PC-3 (cell line): ENCODE measurements at regions not wholly inside any gene's neighbourhood (a gene's known extent, or its start where the extent isn't known, plus 50 kb on each side); places are given as distances from the start of the nearest gene placed in this dataset.

Experiments used
- ATAC-seq: fragments of 200-7000 bp; cut with Tn5 transposase; 2 replicates; pipeline ENCODE4 v1.9.1; 2020; ENCODE audit warnings: mild to moderate bottlenecking, moderate library complexity
- BruUV-seq: library from RNA; stranded (reverse); fragments of 400-500 nt; replicated peaks from 2 replicates; lab custom pipeline; 2021; lab: Mats Ljungman, UMichigan
- CTCF ChIA-PET: fragments of 300-600 bp; sonication (Branson Sonifier 250); formaldehyde crosslinking; loops from one replicate; lab custom pipeline; 2022; ENCODE audit warnings: antibody characterized with exemption; lab: Charles Lee
- POLR2A ChIA-PET: fragments of 300-600 bp; sonication (Branson Sonifier 250); formaldehyde crosslinking; loops from one replicate; lab custom pipeline; 2022; ENCODE audit warnings: antibody characterized with exemption; ENCODE audit not compliant: unreplicated experiment; lab: Charles Lee
- DNase-seq: peaks from one replicate; pipeline ENCODE4 v3.0.0-alpha.2; 2015
- H2AFZ ChIP-seq: fragments of 300-600 bp; sonication (generic); 2 replicates; pipeline ENCODE4 v1.6.0; 2016; ENCODE audit warnings: antibody characterized with exemption, low read length
- H3F3A ChIP-seq: fragments of 300-600 bp; sonication (generic); one replicate; pipeline ENCODE4 v1.6.0; 2017; ENCODE audit warnings: antibody characterized with exemption, low read length, control low read depth, mild to moderate bottlenecking; ENCODE audit not compliant: unreplicated experiment
- H3K27ac ChIP-seq: fragments of 300-600 bp; sonication (generic); 2 replicates; pipeline ENCODE4 v1.5.1; 2016; ENCODE audit warnings: mild to moderate bottlenecking, low read length
- H3K27me3 ChIP-seq: fragments of 300-600 bp; sonication (generic); 2 replicates; pipeline ENCODE4 v1.6.1; 2016; ENCODE audit warnings: low read length, mixed read lengths
- H3K36me3 ChIP-seq: fragments of 300-600 bp; sonication (generic); 2 replicates; pipeline ENCODE4 v1.6.1; 2016; ENCODE audit warnings: low read depth, mixed run types, low read length, mixed read lengths
- H3K4me1 ChIP-seq: fragments of 300-600 bp; sonication (generic); 2 replicates; pipeline ENCODE4 v1.5.1; 2016; ENCODE audit warnings: low read length; ENCODE audit not compliant: insufficient read depth
- H3K4me2 ChIP-seq: fragments of 300-600 bp; sonication (generic); 2 replicates; pipeline ENCODE4 v1.6.0; 2016; ENCODE audit warnings: low read length
- H3K4me3 ChIP-seq: fragments of 300-600 bp; sonication (generic); 2 replicates; pipeline ENCODE4 v1.5.1; 2016; ENCODE audit warnings: mild to moderate bottlenecking, low read length, mixed read lengths
- H3K79me2 ChIP-seq: fragments of 300-600 bp; sonication (generic); 2 replicates; pipeline ENCODE4 v1.6.1; 2017; ENCODE audit warnings: low read length, mixed read lengths
- H3K9ac ChIP-seq: fragments of 300-600 bp; sonication (generic); 2 replicates; pipeline ENCODE4 v1.6.0; 2016; ENCODE audit warnings: mild to moderate bottlenecking, low read length
- H3K9me2 ChIP-seq: fragments of 300-600 bp; sonication (generic); replicated peaks from 2 replicates; pipeline ENCODE4 v1.6.1; 2016; ENCODE audit warnings: mixed run types, low read length, mixed read lengths
- H3K9me3 ChIP-seq: fragments of 300-600 bp; sonication (generic); 2 replicates; pipeline ENCODE4 v1.6.1; 2016; ENCODE audit warnings: low read length, mixed read lengths
- H4K20me1 ChIP-seq: fragments of 300-600 bp; sonication (generic); 2 replicates; pipeline ENCODE4 v1.6.1; 2016; ENCODE audit warnings: low read length, mixed read lengths
- CTCF ChIP-seq: fragments of 300-600 bp; sonication (generic); conservative IDR thresholded peaks from 2 replicates; pipeline ENCODE4 v1.5.1; 2017; ENCODE audit warnings: antibody characterized with exemption, low read depth, mild to moderate bottlenecking, low read length
- EZH2 ChIP-seq: fragments of 300-600 bp; sonication (generic); IDR thresholded peaks from one replicate; pipeline ENCODE4 v1.6.1; 2017; ENCODE audit warnings: antibody characterized with exemption, mild to moderate bottlenecking, low read length; ENCODE audit not compliant: unreplicated experiment
- EZH2phosphoT487 ChIP-seq: fragments of 300-600 bp; sonication (generic); IDR thresholded peaks from 2 replicates; pipeline ENCODE4 v1.6.1; 2018; ENCODE audit warnings: mild to moderate bottlenecking, antibody characterized with exemption, low read length, borderline replicate concordance
- intact Hi-C: fragments of 100-400 bp; cut with micrococcal nuclease; formaldehyde crosslinking; loops from 2 replicates; pipeline ENCODE4 v1.9.0; 2023

- ChIA-PET POLR2A (no interaction called here), CTCF (no interaction called here)
- no peaks in the 10 kb centered on the region for H3K36me3 ChIP-seq
- H3K9me3 ChIP-seq: no peaks in the 10 kb centered on the region
- H4K20me1 ChIP-seq: no peaks in the 10 kb centered on the region
- no peaks in the 10 kb centered on the region for H3K79me2 ChIP-seq
- H3K9ac ChIP-seq: no peak overlapping the region
- no peak overlapping the region for H3K4me2 ChIP-seq
- intact Hi-C loops: no loop called here
- no peaks in the 10 kb centered on the region for H3F3A ChIP-seq
- DNase-seq (no peak), ATAC-seq (no peak)
- BruUV-seq: no TSS peak
- TF ChIP-seq EZH2 (no peak), CTCF (no peak), EZH2phosphoT487 (no peak)
- H3K27me3 ChIP-seq: no peaks in the 10 kb centered on the region
- no peak overlapping the region for H2AFZ ChIP-seq
- no peaks in the 10 kb centered on the region for H3K9me2 ChIP-seq
- H3K27ac ChIP-seq: no peak overlapping the region
- H3K4me1 ChIP-seq: no peaks in the 10 kb centered on the region; the same call in 1 of the 2 replicates
- H3K4me3 ChIP-seq: no peak overlapping the region
Observed at GRCh38 chr15:58295637-58296215, 136.1 kb upstream of the LIPC start.

- Histone ChIP-seq H3K9me3 (no peaks in the 10 kb centered on the region), H3K27me3 (no peaks in the 10 kb centered on the region), H3K9ac (no peak overlapping the region), H3K4me2 (no peak overlapping the region), H3K36me3 (no peaks in the 10 kb centered on the region), H4K20me1 (no peaks in the 10 kb centered on the region), H3F3A (no peaks in the 10 kb centered on the region), H3K4me3 (no peak overlapping the region), H2AFZ (no peak overlapping the region), H3K4me1 (no peaks in the 10 kb centered on the region; the same call in 1 of the 2 replicates), H3K9me2 (no peaks in the 10 kb centered on the region), H3K79me2 (no peaks in the 10 kb centered on the region), H3K27ac (no peak overlapping the region)
- CTCF ChIA-PET: no interaction called here
- POLR2A ChIA-PET: no interaction called here
- no peak for TF ChIP-seq EZH2phosphoT487
- no peak for TF ChIP-seq CTCF
- no peak for TF ChIP-seq EZH2
- BruUV-seq: no TSS peak
- ATAC-seq: no peak
- no peak for DNase-seq
- intact Hi-C loops: no loop called here
Observed at GRCh38 chr15:58296276-58296675, 135.5 kb upstream of the LIPC start.

- CTCF ChIA-PET: interaction anchor here (0.6 kb wide), 1 partner anchor 72 kb away, joined by 4 read pairs; no protein-coding TSS in a partner anchor
- Histone ChIP-seq H3K27me3 (no peaks in the 10 kb centered on the region), H3K4me2 (no peak overlapping the region), H3K4me3 (no peak overlapping the region), H2AFZ (no peak overlapping the region), H3K4me1 (no peaks in the 10 kb centered on the region; the same call in 1 of the 2 replicates), H4K20me1 (no peaks in the 10 kb centered on the region), H3K9ac (no peak overlapping the region), H3K36me3 (no peaks in the 10 kb centered on the region), H3K79me2 (no peaks in the 10 kb centered on the region), H3K9me3 (no peaks in the 10 kb centered on the region), H3K9me2 (no peaks in the 10 kb centered on the region), H3K27ac (no peak overlapping the region), H3F3A (no peaks in the 10 kb centered on the region)
- ATAC-seq: no peak
- BruUV-seq: no TSS peak
- no peak for DNase-seq
- intact Hi-C loops: no loop called here
- POLR2A ChIA-PET: no interaction called here
- TF ChIP-seq EZH2: no peak
- no peak for TF ChIP-seq EZH2phosphoT487
- TF ChIP-seq CTCF: no peak
Observed at GRCh38 chr15:58297639-58298038, 134.2 kb upstream of the LIPC start.
